Activated naive CD4-positive, alpha-beta T cell treated with anti-CD3 and anti-CD28 coated beads, Interleukin-2, amount 10 ng/mL, durations not matched to agents 7 days and 5 days (primary cell): ENCODE measurements at regions not wholly inside any gene's neighbourhood (a gene's known extent, or its start where the extent isn't known, plus 50 kb on each side); places are given as distances from the start of the nearest gene placed in this dataset.
"Not testable (repeated sequence)": the region's sequence is repeated elsewhere in the genome, so short reads cannot be mapped to it uniquely, and the experiment has no call there.

Experiments
- CTCF ChIA-PET: fragments of 350-600 bp; sonication (Branson Sonifier 250); formaldehyde crosslinking; loops from one replicate; lab custom pipeline; 2021; ENCODE audit warnings: antibody characterized with exemption; lab: Charles Lee
- DNase-seq: peaks from one replicate; pipeline ENCODE4 v3.0.0-alpha.2; 2020
- H3K27ac Mint-ChIP-seq: one replicate; pipeline ENCODE4 v1.8.0; 2021; ENCODE audit warnings: mild to moderate bottlenecking, moderate library complexity, mixed read lengths
- H3K27me3 Mint-ChIP-seq: one replicate; pipeline ENCODE4 v1.8.0; 2021; ENCODE audit warnings: mild to moderate bottlenecking, mixed read lengths
- H3K36me3 Mint-ChIP-seq: one replicate; pipeline ENCODE4 v1.8.0; 2021; ENCODE audit warnings: mixed read lengths
- H3K4me1 Mint-ChIP-seq: one replicate; pipeline ENCODE4 v1.8.0; 2021; ENCODE audit warnings: mixed read lengths
- H3K4me3 Mint-ChIP-seq: one replicate; pipeline ENCODE4 v1.8.0; 2021; ENCODE audit warnings: mild to moderate bottlenecking, moderate library complexity, mixed read lengths
- H3K9me3 Mint-ChIP-seq: one replicate; pipeline ENCODE4 v1.8.0; 2021; ENCODE audit warnings: mixed read lengths

DNA sequence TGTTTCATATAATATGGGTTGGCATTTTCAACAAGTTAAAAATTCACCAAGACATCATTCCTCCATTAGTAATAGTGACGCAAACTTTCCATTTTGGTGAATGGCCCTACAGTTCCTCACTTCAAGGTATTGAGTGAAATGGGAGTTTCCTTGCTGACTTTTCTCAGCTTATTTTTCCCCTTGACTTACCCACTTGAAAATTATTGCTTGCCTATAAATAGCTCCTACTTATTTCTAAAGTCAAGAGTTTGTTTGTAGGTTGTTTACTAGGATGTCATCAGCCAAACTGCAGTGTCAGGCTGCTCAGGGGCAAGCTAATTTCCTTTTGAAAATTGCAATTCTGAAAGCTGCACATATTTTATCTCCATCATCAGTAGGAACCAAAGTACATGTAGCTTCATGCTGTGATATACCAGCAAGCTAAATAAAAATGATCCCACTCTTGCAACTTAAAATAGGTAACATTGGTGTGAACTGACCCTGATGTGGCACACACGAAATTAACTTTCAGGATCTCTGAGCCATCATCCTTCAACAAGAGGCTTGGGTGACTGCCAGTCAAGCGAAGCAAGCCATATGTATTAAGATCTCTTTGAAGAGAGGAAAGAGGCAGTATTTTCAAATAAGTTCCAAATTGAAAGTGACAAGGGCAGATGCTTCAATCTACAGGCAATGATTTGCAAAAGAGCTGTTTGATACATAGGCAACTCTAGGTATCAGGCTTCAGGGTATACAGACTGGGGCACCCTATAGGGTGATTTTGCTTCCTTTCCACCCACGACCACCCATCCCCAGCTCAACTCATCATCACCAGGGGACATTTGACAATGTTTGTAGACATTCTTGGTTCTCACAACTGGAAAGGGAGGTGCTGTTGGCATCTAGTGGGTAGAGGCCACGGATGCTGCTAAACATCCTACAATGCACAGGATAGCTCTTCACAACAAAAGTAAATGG, 66.8 kb upstream of the RASGRP1 start:
- Mint-ChIP-seq H3K9me3 (no peaks in the 10 kb centered on the region), H3K4me1 (peaks cover 40% of the 10 kb centered on the region), H3K27ac (peak overlapping the region; percentile 76), H3K36me3 (no peaks in the 10 kb centered on the region), H3K27me3 (peaks cover 4% of the 10 kb centered on the region), H3K4me3 (no peak overlapping the region)
- CTCF ChIA-PET, result interaction anchor here (1.0 to 2.0 kb wide), 5 partner anchors 17 to 67 kb away, joined by 3 to 13 read pairs (median 5); partner anchors contain the start of gene RASGRP1
- no peak for DNase-seq

DNA sequence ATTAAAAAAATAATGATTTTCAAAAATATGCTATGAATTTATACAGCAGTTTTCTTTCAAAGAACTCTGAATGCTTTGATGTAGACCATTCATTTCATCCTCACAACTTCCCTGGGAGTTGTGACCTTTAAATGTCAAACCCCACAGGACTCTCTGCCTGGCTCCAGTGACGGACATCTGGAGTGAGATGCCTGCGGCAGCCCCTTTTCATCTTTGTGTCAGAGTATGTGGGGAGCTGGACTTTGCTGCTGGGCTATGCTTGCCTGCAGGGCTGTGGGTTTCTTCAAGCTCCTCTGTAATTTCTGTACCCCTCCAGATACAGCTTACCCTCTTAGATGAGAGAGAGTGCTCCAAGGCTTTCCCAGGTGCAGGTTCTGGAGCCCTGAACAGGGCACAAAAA, 70.6 kb upstream of the RASGRP1 start:
- Mint-ChIP-seq H3K4me3 (no peak overlapping the region), H3K27me3 (peaks cover 7% of the 10 kb centered on the region), H3K9me3 (peaks cover 12% of the 10 kb centered on the region), H3K4me1 (peaks cover 42% of the 10 kb centered on the region), H3K36me3 (peaks cover 14% of the 10 kb centered on the region), H3K27ac (no peak overlapping the region)
- DNase-seq, result no peak
- CTCF ChIA-PET, result no interaction called here

DNA sequence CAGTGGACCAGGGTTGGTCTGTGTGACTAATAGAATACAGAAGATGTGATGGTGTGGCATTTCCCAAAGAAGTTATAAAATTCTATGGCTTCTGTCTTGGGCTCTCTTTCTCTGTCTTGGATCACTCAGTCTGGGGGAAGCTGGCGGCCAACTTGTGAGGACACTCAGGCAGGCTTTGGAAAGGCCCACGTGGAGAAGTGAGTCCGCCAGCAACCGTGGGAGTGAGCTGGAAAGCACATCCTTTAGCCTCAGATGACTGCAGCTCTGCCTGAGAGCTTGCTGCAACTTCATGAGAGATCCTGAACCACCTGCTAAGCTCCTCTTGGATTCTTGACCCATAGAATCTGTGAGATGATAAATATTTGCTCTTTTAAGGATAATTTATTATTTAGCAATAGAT, 72.0 kb upstream of the RASGRP1 start:
- no peak overlapping the region for H3K27ac Mint-ChIP-seq
- H3K36me3 Mint-ChIP-seq, result peaks cover 15% of the 10 kb centered on the region
- peaks cover 12% of the 10 kb centered on the region for H3K9me3 Mint-ChIP-seq
- H3K4me1 Mint-ChIP-seq, result peaks cover 32% of the 10 kb centered on the region
- DNase-seq, result no peak
- peaks cover 7% of the 10 kb centered on the region for H3K27me3 Mint-ChIP-seq
- CTCF ChIA-PET, result interaction anchor here (0.9 kb wide), 1 partner anchor 73 kb away, joined by 3 read pairs; no protein-coding TSS in a partner anchor
- no peak overlapping the region for H3K4me3 Mint-ChIP-seq

DNA sequence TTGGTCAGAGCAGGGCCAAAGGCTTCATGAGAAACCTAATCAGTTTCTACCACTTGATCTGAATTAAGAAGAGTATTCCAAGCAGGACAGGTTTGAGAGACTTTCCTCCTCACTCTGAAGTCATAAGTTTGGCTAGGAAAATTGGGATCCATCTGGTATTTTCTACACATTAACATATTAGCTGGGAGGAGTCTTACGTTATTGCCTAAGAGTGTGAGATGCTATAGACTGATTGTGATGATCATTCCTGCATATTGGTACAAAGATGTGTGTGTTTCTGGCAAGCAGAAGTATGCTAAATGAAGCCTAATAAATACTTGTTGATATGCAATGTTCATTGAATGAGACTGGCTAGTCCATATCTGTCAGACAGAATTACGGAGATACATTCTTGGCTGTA, 73.5 kb upstream of the RASGRP1 start:
- peaks cover 12% of the 10 kb centered on the region for H3K9me3 Mint-ChIP-seq
- peak overlapping the region; percentile 81 for H3K27ac Mint-ChIP-seq
- H3K36me3 Mint-ChIP-seq, result peaks cover 15% of the 10 kb centered on the region
- no peak overlapping the region for H3K4me3 Mint-ChIP-seq
- H3K4me1 Mint-ChIP-seq, result peaks cover 39% of the 10 kb centered on the region
- CTCF ChIA-PET, result no interaction called here
- H3K27me3 Mint-ChIP-seq, result peaks cover 7% of the 10 kb centered on the region
- no peak for DNase-seq

DNA sequence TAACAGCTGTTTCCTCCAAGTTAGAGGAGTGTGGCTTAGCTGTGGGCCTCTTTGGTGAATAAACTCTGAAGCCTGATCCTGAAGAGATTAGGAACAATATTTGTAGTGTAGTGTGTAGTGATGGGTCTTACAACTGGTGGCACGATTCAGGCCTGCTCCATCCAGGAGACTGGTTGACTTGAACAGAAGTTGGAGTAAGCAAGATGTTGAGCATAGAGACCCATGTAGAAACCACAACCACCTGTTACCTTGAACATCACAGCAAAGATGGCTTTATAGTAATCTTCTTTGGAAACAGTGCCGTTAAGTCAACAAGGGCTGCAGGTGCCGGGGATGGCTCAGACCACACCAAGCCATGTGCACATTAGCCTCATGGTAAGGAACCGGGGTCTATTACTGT, 74.2 kb upstream of the RASGRP1 start:
- CTCF ChIA-PET, result no interaction called here
- H3K4me3 Mint-ChIP-seq, result no peak overlapping the region
- peaks cover 12% of the 10 kb centered on the region for H3K9me3 Mint-ChIP-seq
- no peak for DNase-seq
- H3K27me3 Mint-ChIP-seq, result peaks cover 7% of the 10 kb centered on the region
- peaks cover 15% of the 10 kb centered on the region for H3K36me3 Mint-ChIP-seq
- peak overlapping the region; percentile 81 for H3K27ac Mint-ChIP-seq
- H3K4me1 Mint-ChIP-seq, result peaks cover 45% of the 10 kb centered on the region

DNA sequence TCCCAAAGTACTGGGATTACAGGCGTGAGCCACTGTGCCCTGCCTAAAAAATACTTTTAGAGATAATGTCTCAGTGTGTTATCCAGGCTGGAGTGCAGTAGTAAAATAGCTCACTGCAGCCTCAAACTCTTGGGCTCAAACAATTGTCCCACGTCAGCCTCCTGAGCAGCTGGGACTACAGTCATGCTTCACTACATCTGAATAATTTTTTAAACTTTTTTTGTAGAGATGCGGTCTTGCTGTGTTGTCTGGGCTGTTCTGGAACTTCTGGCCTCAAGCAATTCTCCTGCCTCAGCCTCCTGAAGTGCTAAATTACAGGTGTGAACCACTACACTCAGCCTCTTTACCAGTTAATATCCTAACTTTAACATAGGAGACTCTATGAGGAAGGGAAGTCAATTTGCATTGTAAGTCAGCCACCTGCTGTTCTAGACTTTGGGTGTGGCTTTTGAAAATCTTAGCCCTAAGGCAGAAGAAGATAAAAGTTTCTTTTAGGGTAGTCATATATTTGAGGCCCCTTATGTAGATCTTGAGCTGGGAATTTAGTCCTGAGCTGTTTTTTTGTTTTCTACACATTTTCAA, 78.2 kb upstream of the RASGRP1 start:
- H3K27me3 Mint-ChIP-seq, result no peaks in the 10 kb centered on the region
- H3K36me3 Mint-ChIP-seq, result peaks cover 15% of the 10 kb centered on the region
- no peak overlapping the region for H3K4me3 Mint-ChIP-seq
- CTCF ChIA-PET, result interaction anchor here (0.6 to 1.9 kb wide), 9 partner anchors 10 to 138 kb away, joined by 3 to 6 read pairs (median 3); no protein-coding TSS in a partner anchor
- H3K9me3 Mint-ChIP-seq, result peaks cover 7% of the 10 kb centered on the region
- DNase-seq, result no peak
- peak overlapping the region; percentile 49 for H3K27ac Mint-ChIP-seq
- peaks cover 60% of the 10 kb centered on the region for H3K4me1 Mint-ChIP-seq

DNA sequence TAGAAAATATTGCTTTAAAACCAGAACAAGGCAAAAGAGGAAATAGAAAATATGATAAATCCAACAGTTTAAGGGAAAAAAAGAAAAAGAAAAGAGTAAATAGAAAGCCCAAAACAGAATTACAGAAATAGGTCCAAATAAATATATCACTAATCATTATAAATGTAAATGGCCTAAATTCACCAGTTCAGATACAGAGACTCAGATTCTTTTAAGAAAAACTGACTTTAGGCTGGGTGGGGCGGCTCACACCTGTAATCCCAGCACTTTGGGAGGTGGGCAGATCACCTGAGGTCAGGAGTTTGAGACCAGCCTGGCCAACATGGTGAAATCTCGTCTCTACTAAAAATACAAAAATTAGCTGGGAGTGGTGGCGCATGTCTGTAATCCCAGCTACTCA, 79.7 kb upstream of the RASGRP1 start:
- H3K9me3 Mint-ChIP-seq, H3K27me3 Mint-ChIP-seq, CTCF ChIA-PET, DNase-seq, H3K4me3 Mint-ChIP-seq, H3K27ac Mint-ChIP-seq: not testable (repeated sequence)
- H3K4me1 Mint-ChIP-seq, result peaks cover 60% of the 10 kb centered on the region
- H3K36me3 Mint-ChIP-seq, result peaks cover 10% of the 10 kb centered on the region

DNA sequence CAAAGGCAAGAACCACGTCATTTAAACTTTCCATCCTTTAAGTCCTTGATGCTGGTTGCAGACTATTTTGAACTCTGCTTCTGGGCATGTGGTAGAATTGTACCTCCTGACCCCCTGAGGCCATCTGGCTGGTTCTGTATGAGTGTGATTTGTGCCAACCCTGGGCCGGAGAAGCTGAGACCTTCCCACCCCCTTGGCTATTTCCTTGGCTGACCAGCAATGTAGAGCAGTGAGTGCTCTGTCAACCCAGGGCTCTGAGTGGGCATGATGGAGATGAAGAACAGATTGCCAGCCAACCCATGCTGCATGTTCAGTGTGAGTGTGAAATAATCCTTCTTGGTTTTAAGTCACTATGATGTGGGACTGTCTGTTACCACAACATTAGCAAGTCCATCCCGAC, 82.1 kb upstream of the RASGRP1 start:
- peaks cover 10% of the 10 kb centered on the region for H3K9me3 Mint-ChIP-seq
- peaks cover 77% of the 10 kb centered on the region for H3K4me1 Mint-ChIP-seq
- H3K36me3 Mint-ChIP-seq, result peaks cover 11% of the 10 kb centered on the region
- no peak overlapping the region for H3K4me3 Mint-ChIP-seq
- no peaks in the 10 kb centered on the region for H3K27me3 Mint-ChIP-seq
- no peak for DNase-seq
- CTCF ChIA-PET, result interaction anchor here (2.5 to 8.4 kb wide), 2 partner anchors 41 to 83 kb away, joined by 18 to 215 read pairs; partner anchors contain the start of gene RASGRP1
- H3K27ac Mint-ChIP-seq, result peak overlapping the region; percentile 14

DNA sequence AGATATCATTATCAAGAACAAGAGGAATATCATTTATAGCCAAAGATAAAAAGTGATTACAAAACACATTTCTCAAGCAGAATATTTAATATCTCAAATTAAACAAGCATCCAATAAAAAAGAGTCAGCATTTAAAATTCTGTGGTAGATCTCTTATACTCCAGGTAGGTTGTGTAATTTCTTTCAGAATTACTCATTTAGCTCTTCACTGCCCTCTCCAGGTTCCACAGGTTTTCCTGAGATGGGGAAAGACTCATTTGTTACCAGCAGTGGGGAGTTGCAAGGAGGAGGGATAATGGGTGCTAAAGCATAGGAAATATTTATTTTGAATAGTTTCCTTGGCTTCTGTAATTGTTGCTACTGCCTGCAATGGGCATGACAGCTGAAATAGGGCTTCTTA, 83.1 kb upstream of the RASGRP1 start:
- Mint-ChIP-seq H3K27me3 (no peaks in the 10 kb centered on the region), H3K4me3 (no peak overlapping the region), H3K9me3 (peaks cover 10% of the 10 kb centered on the region), H3K4me1 (peaks cover 81% of the 10 kb centered on the region), H3K36me3 (peaks cover 11% of the 10 kb centered on the region), H3K27ac (no peak overlapping the region)
- DNase-seq, result no peak
- CTCF ChIA-PET, result interaction anchor here (1.4 to 8.4 kb wide), 6 partner anchors 12 to 84 kb away, joined by 5 to 215 read pairs (median 12); partner anchors contain the start of gene RASGRP1

DNA sequence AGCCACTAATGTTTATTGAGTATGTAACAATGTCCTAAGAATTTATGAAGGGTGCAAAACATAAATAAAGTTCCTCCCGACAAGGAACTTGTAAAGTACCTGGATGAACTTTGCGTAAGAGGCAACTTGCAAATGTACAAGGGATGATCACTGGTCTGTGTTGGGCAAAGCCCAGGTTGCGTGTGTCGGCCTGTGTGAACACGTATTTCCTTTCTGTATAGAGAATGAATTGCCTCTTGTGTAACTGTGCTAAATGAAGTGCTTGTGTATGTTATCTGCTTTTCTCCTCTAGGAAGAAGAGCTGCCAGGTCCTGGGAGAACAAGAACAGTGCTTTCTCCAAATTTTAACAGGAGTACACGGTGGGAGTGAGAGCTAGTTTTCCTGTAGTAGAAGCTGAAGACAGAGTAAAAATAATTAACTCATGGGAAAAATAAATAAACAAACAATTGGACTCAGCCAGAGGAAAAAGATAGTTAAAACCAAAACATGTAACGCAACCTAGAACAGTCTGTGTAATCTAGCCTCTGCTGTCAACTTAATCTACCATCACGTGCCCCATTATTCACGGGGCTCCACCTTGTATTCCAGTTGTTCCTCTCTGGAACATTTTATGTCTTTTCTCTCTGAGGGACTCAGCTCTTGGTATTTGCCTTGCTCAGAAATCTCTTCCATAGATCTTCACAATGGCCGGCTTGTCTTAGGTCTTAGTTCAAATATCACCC, 83.7 kb upstream of the RASGRP1 start:
- peaks cover 11% of the 10 kb centered on the region for H3K36me3 Mint-ChIP-seq
- CTCF ChIA-PET, result interaction anchor here (0.8 to 8.4 kb wide), 10 partner anchors 11 to 989 kb away, joined by 3 to 215 read pairs (median 6); partner anchors contain the start of gene RASGRP1
- H3K9me3 Mint-ChIP-seq, result peaks cover 10% of the 10 kb centered on the region
- H3K27ac Mint-ChIP-seq, result peak overlapping the region; percentile 56
- no peaks in the 10 kb centered on the region for H3K27me3 Mint-ChIP-seq
- H3K4me1 Mint-ChIP-seq, result peaks cover 81% of the 10 kb centered on the region
- DNase-seq, result no peak
- H3K4me3 Mint-ChIP-seq, result no peak overlapping the region

DNA sequence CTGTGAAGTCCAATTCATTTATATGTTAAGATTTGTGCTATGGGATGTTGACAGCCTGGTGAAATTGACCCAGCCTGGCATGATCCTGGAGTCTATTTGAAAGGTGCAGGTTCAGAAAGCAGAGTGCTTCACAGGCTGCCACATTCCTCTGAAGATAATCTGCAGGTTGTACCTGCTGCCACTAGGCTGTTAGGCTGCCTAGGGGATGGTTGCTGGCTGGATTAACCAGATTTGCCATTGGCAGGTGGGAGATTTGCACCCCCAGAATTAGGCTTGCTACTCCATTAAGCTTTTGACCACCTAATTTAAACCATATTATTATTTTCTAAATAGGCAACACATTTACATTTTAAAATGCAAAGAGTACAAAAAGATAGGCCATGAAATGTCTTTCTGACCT, 85.8 kb upstream of the RASGRP1 start:
- Mint-ChIP-seq H3K4me1 (peaks cover 88% of the 10 kb centered on the region), H3K36me3 (peaks cover 16% of the 10 kb centered on the region), H3K27me3 (no peaks in the 10 kb centered on the region), H3K27ac (peak overlapping the region; percentile 98), H3K9me3 (peaks cover 10% of the 10 kb centered on the region), H3K4me3 (peak overlapping the region; percentile 74)
- DNase-seq, result peak; percentile 29
- CTCF ChIA-PET, result interaction anchor here (0.7 to 8.4 kb wide), 5 partner anchors 21 to 87 kb away, joined by 3 to 215 read pairs (median 7); no protein-coding TSS in a partner anchor

DNA sequence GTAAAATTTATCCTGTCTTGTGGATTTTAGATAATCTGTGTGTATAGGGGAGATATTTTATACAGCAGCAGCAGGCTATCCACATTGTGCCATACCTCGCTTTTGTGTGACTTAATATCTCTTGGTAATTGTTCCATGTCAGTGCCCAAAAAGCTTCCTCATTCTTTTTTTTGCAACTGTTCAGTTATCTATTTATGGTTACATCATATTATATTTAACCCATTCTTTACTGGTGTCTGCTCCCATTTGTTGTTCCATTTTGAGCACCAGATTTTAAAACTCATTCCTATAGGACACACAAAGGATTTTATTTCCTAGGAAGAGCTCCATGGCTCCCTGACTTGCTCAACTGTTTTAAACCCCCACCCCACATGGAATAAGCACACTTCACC, 86.3 kb upstream of the RASGRP1 start:
- Mint-ChIP-seq H3K4me1 (peaks cover 91% of the 10 kb centered on the region), H3K4me3 (peak overlapping the region; percentile 74), H3K36me3 (peaks cover 21% of the 10 kb centered on the region), H3K27ac (peak overlapping the region; percentile 98), H3K27me3 (no peaks in the 10 kb centered on the region), H3K9me3 (peaks cover 10% of the 10 kb centered on the region)
- no peak for DNase-seq
- CTCF ChIA-PET, result interaction anchor here (0.7 to 8.4 kb wide), 6 partner anchors 20 to 87 kb away, joined by 4 to 215 read pairs (median 33); partner anchors contain the start of gene RASGRP1

DNA sequence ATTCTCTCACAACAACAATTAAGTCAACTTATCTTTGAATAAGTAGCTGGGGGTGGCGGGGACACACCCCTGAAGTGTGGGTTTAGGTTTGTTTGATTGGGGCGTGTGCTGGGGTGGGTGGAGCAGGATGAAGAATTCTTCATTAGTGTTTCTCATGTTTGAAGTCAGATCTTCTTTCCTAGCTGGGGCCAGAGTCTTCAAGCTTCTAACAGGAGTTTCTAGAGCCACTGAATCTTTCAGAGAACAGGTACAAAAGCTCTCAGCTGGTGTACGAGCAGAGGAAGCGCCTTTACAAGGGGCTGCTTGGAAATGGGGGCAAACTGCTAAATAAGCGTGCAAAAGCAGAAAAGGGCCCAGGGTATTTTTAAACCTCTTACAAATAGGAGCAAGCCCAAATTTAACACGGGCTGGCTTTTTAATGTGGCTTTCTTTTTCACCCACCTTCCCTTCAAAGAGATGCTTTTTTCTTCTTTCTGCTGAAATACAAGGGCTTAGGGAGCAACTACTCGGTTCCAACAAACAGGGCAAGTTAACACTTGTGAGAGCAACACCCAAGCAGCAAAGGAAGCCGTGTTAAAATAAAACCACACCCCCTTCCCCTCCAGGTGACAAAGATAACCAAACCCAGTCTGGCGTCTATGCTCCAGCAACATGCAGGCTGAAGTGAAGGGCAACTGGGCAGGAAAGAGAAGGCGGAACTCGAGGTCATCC, 86.9 kb upstream of the RASGRP1 start:
- peaks cover 10% of the 10 kb centered on the region for H3K9me3 Mint-ChIP-seq
- CTCF ChIA-PET, result interaction anchor here (0.7 to 8.4 kb wide), 10 partner anchors 11 to 88 kb away, joined by 3 to 215 read pairs (median 6); partner anchors contain the start of gene RASGRP1
- peak overlapping the region; percentile 74 for H3K4me3 Mint-ChIP-seq
- H3K27me3 Mint-ChIP-seq, result no peaks in the 10 kb centered on the region
- H3K36me3 Mint-ChIP-seq, result peaks cover 23% of the 10 kb centered on the region
- peaks cover 90% of the 10 kb centered on the region for H3K4me1 Mint-ChIP-seq
- peak; percentile 81 for DNase-seq
- peak overlapping the region; percentile 98 for H3K27ac Mint-ChIP-seq
